HFFc6 (cell line): ENCODE measurements at regions not wholly inside any gene's neighbourhood (a gene's known extent, or its start where the extent isn't known, plus 50 kb on each side); places are given as distances from the start of the nearest gene placed in this dataset.
"Not testable (repeated sequence)": the region's sequence is repeated elsewhere in the genome, so short reads cannot be mapped to it uniquely, and the experiment has no call there.

Source experiments
- DNase-seq: peaks from one replicate; pipeline ENCODE4 v3.0.0-alpha.2; 2018
- H3K27ac Mint-ChIP-seq: 2 replicates; pipeline ENCODE4 v1.8.0; 2020; ENCODE audit warnings: mild to moderate bottlenecking, mixed read lengths
- H3K27me3 Mint-ChIP-seq: 2 replicates; pipeline ENCODE4 v1.8.0; 2021; ENCODE audit warnings: mild to moderate bottlenecking, moderate library complexity, mixed read lengths; ENCODE audit not compliant: insufficient read depth
- H3K36me3 Mint-ChIP-seq: 2 replicates; pipeline ENCODE4 v1.8.0; 2021; ENCODE audit warnings: low read depth, mixed read lengths
- H3K4me1 Mint-ChIP-seq: 2 replicates; pipeline ENCODE4 v1.8.0; 2020; ENCODE audit warnings: low read depth, mixed read lengths
- H3K4me3 Mint-ChIP-seq: 2 replicates; pipeline ENCODE4 v1.8.0; 2020; ENCODE audit warnings: mild to moderate bottlenecking, moderate library complexity, mixed read lengths
- H3K9me3 Mint-ChIP-seq: 2 replicates; pipeline ENCODE4 v1.8.0; 2020; ENCODE audit warnings: mild to moderate bottlenecking, mixed read lengths
- TF ChIP-seq, protein P1 (sequence below): fragments of 200-600 bp; sonication (generic); IDR thresholded peaks from 2 replicates; pipeline ENCODE4 v1.5.0; 2021; ENCODE audit warnings: antibody characterized with exemption, mild to moderate bottlenecking

GRCh38 chr10:20582041-20582440, 315.1 kb downstream of the NEBL start:
- Mint-ChIP-seq H3K36me3 (0 out of 2 replicates have a peak, but pooled peaks cover 4% of the 10 kb centered on the region), H3K27me3 (no peaks in the 10 kb centered on the region; the same call in 1 of the 2 replicates), H3K4me1 (no peaks in the 10 kb centered on the region), H3K4me3 (no peak overlapping the region), H3K27ac (no peak overlapping the region), H3K9me3 (peaks cover 69% of the 10 kb centered on the region)
- TF ChIP-seq, protein P1, sequence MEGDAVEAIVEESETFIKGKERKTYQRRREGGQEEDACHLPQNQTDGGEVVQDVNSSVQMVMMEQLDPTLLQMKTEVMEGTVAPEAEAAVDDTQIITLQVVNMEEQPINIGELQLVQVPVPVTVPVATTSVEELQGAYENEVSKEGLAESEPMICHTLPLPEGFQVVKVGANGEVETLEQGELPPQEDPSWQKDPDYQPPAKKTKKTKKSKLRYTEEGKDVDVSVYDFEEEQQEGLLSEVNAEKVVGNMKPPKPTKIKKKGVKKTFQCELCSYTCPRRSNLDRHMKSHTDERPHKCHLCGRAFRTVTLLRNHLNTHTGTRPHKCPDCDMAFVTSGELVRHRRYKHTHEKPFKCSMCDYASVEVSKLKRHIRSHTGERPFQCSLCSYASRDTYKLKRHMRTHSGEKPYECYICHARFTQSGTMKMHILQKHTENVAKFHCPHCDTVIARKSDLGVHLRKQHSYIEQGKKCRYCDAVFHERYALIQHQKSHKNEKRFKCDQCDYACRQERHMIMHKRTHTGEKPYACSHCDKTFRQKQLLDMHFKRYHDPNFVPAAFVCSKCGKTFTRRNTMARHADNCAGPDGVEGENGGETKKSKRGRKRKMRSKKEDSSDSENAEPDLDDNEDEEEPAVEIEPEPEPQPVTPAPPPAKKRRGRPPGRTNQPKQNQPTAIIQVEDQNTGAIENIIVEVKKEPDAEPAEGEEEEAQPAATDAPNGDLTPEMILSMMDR, result no peak
- DNase-seq, result no peak

GRCh38 chr10:20573924-20574323, 323.2 kb downstream of the NEBL start:
- Mint-ChIP-seq H3K4me3 (no peak overlapping the region), H3K27me3 (no peaks in the 10 kb centered on the region), H3K36me3 (no peaks in the 10 kb centered on the region), H3K9me3 (peaks cover 8% of the 10 kb centered on the region; the same call in 1 of the 2 replicates), H3K27ac (no peak overlapping the region), H3K4me1 (no peaks in the 10 kb centered on the region)
- TF ChIP-seq, protein P1, result no peak
- no peak for DNase-seq

DNA sequence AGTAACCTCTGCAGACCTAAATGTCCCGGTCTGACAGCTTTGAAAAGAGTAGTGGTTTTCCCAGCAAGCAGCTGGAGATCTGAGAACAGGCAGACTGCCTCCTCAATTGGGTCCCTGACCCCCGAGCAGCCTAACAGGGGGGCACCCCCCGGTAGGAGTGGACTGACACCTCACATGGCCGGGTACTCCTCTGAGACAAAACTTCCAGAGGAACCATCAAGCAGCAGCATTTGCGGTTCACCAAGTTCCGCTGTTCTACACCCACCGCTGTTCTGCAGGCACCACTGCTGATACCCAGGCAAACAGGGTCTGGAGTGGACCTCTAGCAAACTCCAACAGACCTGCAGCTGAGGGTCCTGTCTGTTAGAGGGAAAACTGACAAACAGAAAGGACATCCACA, 341.1 kb downstream of the NEBL start:
- not testable (repeated sequence) for H3K27ac Mint-ChIP-seq, H3K4me3 Mint-ChIP-seq, H3K4me1 Mint-ChIP-seq, H3K27me3 Mint-ChIP-seq, H3K36me3 Mint-ChIP-seq, DNase-seq
- peaks cover 50% of the 10 kb centered on the region for H3K9me3 Mint-ChIP-seq

DNA sequence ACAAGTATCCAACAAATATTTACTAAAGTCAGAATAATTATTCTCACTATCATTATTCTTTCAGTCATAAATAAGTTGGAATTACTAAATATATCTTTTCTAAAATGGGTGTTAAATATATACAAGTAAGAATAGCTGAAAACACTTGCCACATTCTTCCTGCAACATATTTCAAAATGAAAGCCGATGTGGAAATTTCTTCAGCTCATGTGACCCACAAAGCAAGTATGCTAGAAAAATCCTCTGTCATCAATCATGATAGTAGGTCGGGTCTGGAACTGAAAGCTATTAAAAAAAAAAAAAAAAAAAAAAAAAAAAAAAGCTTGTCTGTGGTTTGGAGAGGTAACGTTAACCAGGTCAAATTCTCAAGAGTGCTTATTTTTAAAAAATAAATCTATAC, 344.7 kb downstream of the NEBL start:
- Mint-ChIP-seq H3K4me3 (no peak overlapping the region), H3K36me3 (0 out of 2 replicates have a peak, but pooled peaks cover 5% of the 10 kb centered on the region), H3K27me3 (no peaks in the 10 kb centered on the region; the same call in 1 of the 2 replicates), H3K27ac (no peak overlapping the region), H3K9me3 (peaks cover 29% of the 10 kb centered on the region), H3K4me1 (no peaks in the 10 kb centered on the region)
- TF ChIP-seq, protein P1, result no peak
- no peak for DNase-seq

DNA sequence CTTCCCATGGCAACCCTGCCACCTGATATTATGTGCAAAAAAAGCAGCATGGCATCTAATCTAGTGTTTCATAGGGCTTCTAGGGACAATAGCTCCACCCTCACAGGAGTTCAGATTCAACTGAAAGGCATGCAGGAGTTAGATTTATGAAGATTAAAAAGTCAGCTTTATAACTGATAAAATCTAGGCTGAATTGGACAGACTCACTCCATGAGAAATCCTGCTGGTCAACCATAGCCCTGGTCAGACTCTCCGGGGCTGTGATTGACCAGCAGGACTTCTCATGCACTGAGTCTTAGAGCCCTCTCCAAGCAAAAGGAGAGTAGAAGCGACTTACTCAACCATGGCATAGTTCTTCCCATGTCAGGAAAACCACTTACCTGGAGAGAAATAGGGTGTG, 345.4 kb downstream of the NEBL start:
- Mint-ChIP-seq H3K9me3 (peaks cover 29% of the 10 kb centered on the region), H3K27ac (no peak overlapping the region), H3K4me3 (no peak overlapping the region), H3K27me3 (no peaks in the 10 kb centered on the region), H3K36me3 (0 out of 2 replicates have a peak, but pooled peaks cover 5% of the 10 kb centered on the region), H3K4me1 (no peaks in the 10 kb centered on the region)
- DNase-seq, result no peak
- TF ChIP-seq, protein P1, result no peak

DNA sequence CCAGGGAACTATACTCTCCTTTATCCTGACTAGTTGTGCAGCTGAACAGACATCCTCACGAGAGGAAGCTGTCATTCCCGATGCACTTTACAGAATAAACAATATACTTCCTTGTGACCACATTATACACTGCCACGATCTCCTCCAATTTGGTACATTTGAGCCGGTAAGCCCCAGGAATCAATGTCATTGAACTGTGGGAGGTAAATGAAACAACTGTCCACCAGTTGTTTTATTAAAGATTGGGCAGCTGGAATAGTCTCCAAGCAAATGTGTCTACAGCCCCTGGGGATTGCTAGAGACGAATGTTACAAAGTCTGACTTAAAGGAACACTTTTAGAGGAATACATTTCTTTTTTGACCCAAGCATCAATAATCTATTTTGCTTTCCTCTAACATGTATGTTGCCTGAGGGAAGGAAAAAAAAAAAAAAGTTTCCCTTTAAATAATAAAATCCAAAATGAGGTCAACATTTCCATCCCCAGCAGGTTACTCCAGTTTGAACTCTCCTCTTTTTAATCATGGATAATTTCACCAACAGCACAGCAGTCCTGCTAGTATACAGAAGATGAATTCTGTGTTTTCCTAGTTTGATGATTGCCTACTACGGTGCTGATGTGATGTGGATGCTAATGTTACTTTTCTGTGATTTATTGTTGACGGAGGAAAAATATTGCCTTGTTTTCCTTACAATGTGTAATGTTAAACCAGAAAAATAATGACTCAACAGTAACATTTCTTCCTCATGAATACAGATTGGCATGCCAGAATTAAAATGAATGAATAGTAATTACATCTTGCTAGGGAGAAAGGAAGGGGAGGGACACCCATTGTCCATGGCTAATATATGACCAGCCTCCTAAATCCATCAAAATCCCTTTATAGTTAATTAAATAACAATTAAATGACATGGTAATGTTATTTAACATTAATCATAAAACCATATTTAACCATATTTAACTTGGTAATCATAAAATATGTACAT, 360.9 kb downstream of the NEBL start:
- no peak overlapping the region for H3K4me3 Mint-ChIP-seq
- H3K27me3 Mint-ChIP-seq, result no peaks in the 10 kb centered on the region
- H3K27ac Mint-ChIP-seq, result no peak overlapping the region

GRCh38 chr10:20531241-20531883, 365.7 kb downstream of the NEBL start:
- peaks cover 50% of the 10 kb centered on the region for H3K9me3 Mint-ChIP-seq
- not testable (repeated sequence) for DNase-seq, H3K27me3 Mint-ChIP-seq, H3K4me1 Mint-ChIP-seq, H3K27ac Mint-ChIP-seq, H3K36me3 Mint-ChIP-seq, H3K4me3 Mint-ChIP-seq

More for the DNA sequence above, 360.9 kb downstream of the NEBL start:
- TF ChIP-seq, protein P1, result no peak
- H3K36me3 Mint-ChIP-seq, result peaks cover 5% of the 10 kb centered on the region; the same call in 1 of the 2 replicates
- H3K4me1 Mint-ChIP-seq, result no peaks in the 10 kb centered on the region
- no peak for DNase-seq
- peaks cover 31% of the 10 kb centered on the region for H3K9me3 Mint-ChIP-seq
